ENCODE measurements at regions not wholly inside any gene's neighbourhood (a gene's known extent, or its start where the extent isn't known, plus 50 kb on each side); places are given as distances from the start of the nearest gene placed in this dataset.

DNA sequence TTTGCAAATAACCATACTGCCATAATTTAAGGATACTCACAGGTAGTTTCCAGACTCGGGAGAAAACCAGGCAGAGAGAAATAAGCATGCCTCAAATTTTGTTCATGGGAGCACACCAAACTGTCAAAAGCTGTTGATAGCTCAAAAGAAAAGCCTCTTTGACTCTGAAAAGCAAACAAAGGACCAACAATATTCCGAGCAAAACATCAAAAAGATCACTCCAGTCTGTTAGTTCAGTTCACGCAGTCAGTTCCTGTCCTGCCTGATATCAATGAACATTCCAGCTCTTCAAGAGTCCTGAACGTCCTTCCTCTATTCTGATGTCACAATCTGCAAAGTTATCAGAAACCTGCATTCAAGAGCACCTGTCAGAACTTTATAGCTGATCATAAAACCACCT is 78.7 kb downstream of the RRM2 start:
- Histone ChIP-seq H3K27me3 (ENCODE audit: control insufficient read depth, insufficient read depth, low read length, poor library complexity, severe bottlenecking) (no peaks in the 10 kb centered on the region), H3K9me3 (ENCODE audit: control insufficient read depth, low read length) (no peaks in the 10 kb centered on the region), H3K27ac (ENCODE audit: insufficient read depth, low read depth, low read length, poor library complexity, severe bottlenecking) (no peak overlapping the region), H3K36me3 (ENCODE audit: control insufficient read depth, insufficient read depth, low read length) (no peaks in the 10 kb centered on the region), H3K4me3 (ENCODE audit: insufficient read depth, low read depth, low read length) (no peak overlapping the region), H3K4me1 (ENCODE audit: control insufficient read depth, insufficient read depth, low read length) (peaks cover 13% of the 10 kb centered on the region)
- WGBS, 2 experiments: 86 to 87% methylated on average over 4 of the region's 4 CpGs

DNA sequence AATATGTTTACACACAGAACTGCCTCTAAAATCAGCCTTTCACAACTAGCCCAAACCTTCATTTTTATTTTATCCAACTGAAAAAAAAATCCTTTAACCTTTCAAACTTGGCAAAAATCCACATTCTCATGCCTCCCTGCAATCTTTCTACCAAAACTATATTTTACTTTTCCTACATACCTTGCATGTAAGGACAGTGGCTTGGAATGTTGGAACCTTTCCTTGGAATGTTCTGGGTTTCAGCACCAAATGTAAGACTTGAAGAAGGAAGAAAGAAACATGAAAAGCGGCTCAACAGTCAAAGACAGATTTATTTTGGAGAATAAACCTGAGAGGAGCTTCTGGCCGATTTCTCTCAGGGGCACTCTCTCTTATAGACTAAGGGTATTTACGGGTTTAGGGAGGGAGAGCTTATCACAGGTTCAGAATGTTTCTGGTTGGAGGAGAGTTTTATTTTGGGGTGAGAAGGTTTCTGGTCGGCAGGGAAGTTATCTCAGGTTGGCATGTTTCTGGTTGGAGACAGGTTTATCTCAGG is 79.7 kb downstream of the RRM2 start:
- H3K27ac ChIP-seq (ENCODE audit: insufficient read depth, low read depth, low read length, poor library complexity, severe bottlenecking): no peak overlapping the region
- H3K4me1 ChIP-seq (ENCODE audit: control insufficient read depth, insufficient read depth, low read length): peaks cover 13% of the 10 kb centered on the region
- no peaks in the 10 kb centered on the region for H3K9me3 ChIP-seq (ENCODE audit: control insufficient read depth, low read length)
- no peaks in the 10 kb centered on the region for H3K36me3 ChIP-seq (ENCODE audit: control insufficient read depth, insufficient read depth, low read length)
- 91 to 95% methylated on average over 4 of the region's 4 CpGs for WGBS, 2 experiments
- no peak overlapping the region for H3K4me3 ChIP-seq (ENCODE audit: insufficient read depth, low read depth, low read length)
- no peaks in the 10 kb centered on the region for H3K27me3 ChIP-seq (ENCODE audit: control insufficient read depth, insufficient read depth, low read length, poor library complexity, severe bottlenecking)

DNA sequence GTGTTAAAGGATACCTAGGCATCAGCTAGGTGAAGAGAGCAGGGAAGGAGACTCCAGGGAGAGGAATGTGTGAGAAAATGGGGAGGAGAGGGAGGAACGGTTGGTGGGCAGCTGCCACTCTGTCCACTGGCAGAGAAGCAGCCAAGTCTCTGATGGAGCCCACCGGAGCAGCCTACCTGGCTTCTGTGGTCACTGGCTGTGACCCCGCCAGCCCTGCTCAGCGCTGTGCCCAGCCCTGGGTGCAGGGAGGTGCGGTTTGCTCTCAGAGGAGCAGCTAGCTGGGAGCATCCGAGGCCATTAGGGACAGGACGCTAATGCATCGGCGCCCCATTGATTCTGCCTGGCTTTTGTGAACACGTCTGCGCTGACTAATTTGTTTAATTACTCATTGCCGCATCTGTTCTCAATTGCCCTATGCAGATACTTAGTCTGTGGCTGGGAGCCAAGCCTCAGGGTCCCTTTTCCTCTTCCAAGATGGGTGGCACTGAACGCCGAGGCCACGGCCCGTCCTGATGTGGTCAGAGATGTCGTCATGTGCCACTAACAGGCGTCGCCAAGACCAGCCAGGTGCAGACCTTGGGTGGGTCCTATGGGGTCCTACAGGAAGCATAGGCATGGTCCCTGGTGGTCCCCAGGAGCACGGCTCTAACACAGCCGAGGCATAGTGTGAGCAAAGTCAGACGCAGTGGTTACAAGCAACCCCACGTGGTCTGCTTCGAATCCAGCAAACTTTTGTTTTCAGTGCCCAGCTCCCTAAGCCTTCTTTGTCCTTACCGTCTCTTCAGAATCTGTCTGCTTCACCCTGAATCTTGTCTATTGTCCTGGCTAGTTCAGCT is 82.0 kb downstream of the RRM2 start:
- no peak overlapping the region for H3K4me3 ChIP-seq (ENCODE audit: insufficient read depth, low read depth, low read length)
- no peaks in the 10 kb centered on the region for H3K9me3 ChIP-seq (ENCODE audit: control insufficient read depth, low read length)
- peaks cover 13% of the 10 kb centered on the region for H3K4me1 ChIP-seq (ENCODE audit: control insufficient read depth, insufficient read depth, low read length)
- no peaks in the 10 kb centered on the region for H3K36me3 ChIP-seq (ENCODE audit: control insufficient read depth, insufficient read depth, low read length)
- 77 to 79% methylated on average over 25 of the region's 25 CpGs for WGBS, 2 experiments
- H3K27me3 ChIP-seq (ENCODE audit: control insufficient read depth, insufficient read depth, low read length, poor library complexity, severe bottlenecking): no peaks in the 10 kb centered on the region
- peak overlapping the region; percentile 18 for H3K27ac ChIP-seq (ENCODE audit: insufficient read depth, low read depth, low read length, poor library complexity, severe bottlenecking)

DNA sequence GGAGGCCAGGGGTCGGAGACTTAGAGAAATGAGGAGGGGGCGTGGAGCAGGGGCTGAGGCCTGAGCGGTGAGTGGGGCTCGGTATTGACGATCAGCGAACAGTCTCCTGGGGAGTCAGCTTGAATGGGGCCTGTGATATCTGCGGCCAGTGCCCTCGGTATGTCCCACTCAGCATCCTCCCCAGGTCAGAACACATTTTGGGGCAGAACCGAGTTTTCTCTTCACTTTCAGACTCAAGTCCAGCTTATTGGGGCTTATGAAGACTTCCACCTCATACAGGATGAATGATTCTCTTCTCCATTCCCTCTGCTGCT is 82.6 kb downstream of the RRM2 start:
- 59 to 62% methylated on average over 9 of the region's 9 CpGs for WGBS, 2 experiments

DNA sequence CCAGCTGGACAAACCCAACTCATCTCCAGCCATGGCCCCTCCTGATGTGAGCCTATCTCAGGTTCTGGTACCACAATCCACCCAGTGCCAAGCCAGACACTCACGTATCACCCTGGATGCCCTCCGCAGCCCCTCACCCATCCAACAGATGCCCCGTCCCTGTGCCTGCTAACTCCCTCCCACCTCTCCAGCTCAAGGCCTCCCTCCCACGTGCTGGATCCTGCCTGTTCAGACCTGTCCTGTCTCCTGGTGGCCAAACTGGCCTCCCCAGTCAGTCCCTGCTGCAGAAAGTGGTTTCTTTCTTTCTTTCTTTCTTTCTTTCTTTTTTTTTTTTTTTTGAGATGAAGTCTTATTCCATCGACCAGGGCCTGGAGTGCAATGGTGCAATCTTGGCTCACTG is 86.2 kb downstream of the RRM2 start:
- 84 to 87% methylated on average over 5 of the region's 5 CpGs for WGBS, 2 experiments
- H3K27ac ChIP-seq (ENCODE audit: insufficient read depth, low read depth, low read length, poor library complexity, severe bottlenecking): no peak overlapping the region

More for the DNA sequence above, 82.6 kb downstream of the RRM2 start:
- H3K9me3 ChIP-seq (ENCODE audit: control insufficient read depth, low read length): no peaks in the 10 kb centered on the region
- no peak overlapping the region for H3K4me3 ChIP-seq (ENCODE audit: insufficient read depth, low read depth, low read length)
- H3K4me1 ChIP-seq (ENCODE audit: control insufficient read depth, insufficient read depth, low read length): peaks cover 13% of the 10 kb centered on the region
- no peaks in the 10 kb centered on the region for H3K36me3 ChIP-seq (ENCODE audit: control insufficient read depth, insufficient read depth, low read length)
- H3K27me3 ChIP-seq (ENCODE audit: control insufficient read depth, insufficient read depth, low read length, poor library complexity, severe bottlenecking): no peaks in the 10 kb centered on the region
- peak overlapping the region; percentile 18 for H3K27ac ChIP-seq (ENCODE audit: insufficient read depth, low read depth, low read length, poor library complexity, severe bottlenecking)

DNA sequence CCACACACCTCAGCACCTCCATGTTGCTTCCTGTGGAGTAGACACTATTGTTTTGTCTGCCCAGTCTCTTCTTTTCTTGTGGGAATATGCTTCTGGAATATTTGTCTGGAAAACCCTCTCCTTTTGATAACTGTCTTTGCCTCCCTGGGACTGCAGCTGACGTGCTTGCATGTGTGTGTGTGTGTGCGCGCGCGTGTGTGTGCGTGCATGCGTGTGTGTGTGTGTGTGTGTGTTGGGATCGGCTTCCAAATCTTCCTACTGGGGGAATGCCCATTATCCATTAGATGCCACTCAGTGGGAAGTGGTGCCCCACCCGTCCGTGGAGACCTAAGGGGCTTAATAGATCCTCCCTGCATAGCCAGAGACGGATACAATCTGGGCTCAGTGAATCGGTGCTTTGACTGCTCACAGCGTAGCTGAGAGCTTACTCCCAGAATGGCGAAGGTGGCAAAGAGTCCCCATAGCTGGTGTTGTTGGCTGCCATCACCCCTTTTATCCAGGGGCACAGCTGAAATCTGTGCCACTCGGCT is 86.9 kb downstream of the RRM2 start:
- Histone ChIP-seq H3K27me3 (ENCODE audit: control insufficient read depth, insufficient read depth, low read length, poor library complexity, severe bottlenecking) (no peaks in the 10 kb centered on the region), H3K36me3 (ENCODE audit: control insufficient read depth, insufficient read depth, low read length) (no peaks in the 10 kb centered on the region), H3K4me1 (ENCODE audit: control insufficient read depth, insufficient read depth, low read length) (peaks cover 10% of the 10 kb centered on the region), H3K9me3 (ENCODE audit: control insufficient read depth, low read length) (no peaks in the 10 kb centered on the region), H3K27ac (ENCODE audit: insufficient read depth, low read depth, low read length, poor library complexity, severe bottlenecking) (no peak overlapping the region), H3K4me3 (ENCODE audit: insufficient read depth, low read depth, low read length) (no peak overlapping the region)
- 87 to 92% methylated on average over 15 of the region's 15 CpGs for WGBS, 2 experiments

More for the DNA sequence above, 86.2 kb downstream of the RRM2 start:
- H3K4me1 ChIP-seq (ENCODE audit: control insufficient read depth, insufficient read depth, low read length): peaks cover 13% of the 10 kb centered on the region
- H3K27me3 ChIP-seq (ENCODE audit: control insufficient read depth, insufficient read depth, low read length, poor library complexity, severe bottlenecking): no peaks in the 10 kb centered on the region
- H3K9me3 ChIP-seq (ENCODE audit: control insufficient read depth, low read length): no peaks in the 10 kb centered on the region
- H3K36me3 ChIP-seq (ENCODE audit: control insufficient read depth, insufficient read depth, low read length): no peaks in the 10 kb centered on the region
- H3K4me3 ChIP-seq (ENCODE audit: insufficient read depth, low read depth, low read length): no peak overlapping the region

DNA sequence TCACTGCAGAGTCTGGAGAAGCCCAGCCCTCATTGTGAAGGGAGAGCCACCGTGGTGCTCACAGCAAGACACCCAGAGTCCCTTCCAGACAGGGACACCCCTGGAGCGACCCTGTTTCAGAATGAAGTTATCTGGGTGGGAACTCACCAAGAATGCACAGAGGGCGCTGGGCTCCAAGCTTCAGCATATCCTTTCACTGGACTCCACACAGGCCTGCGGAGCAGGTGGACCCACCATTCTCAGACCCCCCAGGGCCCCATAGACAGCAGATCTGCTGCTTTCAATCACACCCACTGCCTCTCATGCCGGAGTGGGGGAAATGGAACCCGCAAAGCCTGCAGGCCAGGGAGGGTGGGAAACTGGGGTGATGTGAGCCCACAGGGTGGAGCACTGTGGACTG is 87.8 kb downstream of the RRM2 start:
- Histone ChIP-seq H3K9me3 (ENCODE audit: control insufficient read depth, low read length) (no peaks in the 10 kb centered on the region), H3K4me1 (ENCODE audit: control insufficient read depth, insufficient read depth, low read length) (peaks cover 1% of the 10 kb centered on the region), H3K4me3 (ENCODE audit: insufficient read depth, low read depth, low read length) (no peak overlapping the region), H3K36me3 (ENCODE audit: control insufficient read depth, insufficient read depth, low read length) (no peaks in the 10 kb centered on the region), H3K27me3 (ENCODE audit: control insufficient read depth, insufficient read depth, low read length, poor library complexity, severe bottlenecking) (no peaks in the 10 kb centered on the region), H3K27ac (ENCODE audit: insufficient read depth, low read depth, low read length, poor library complexity, severe bottlenecking) (no peak overlapping the region)
- WGBS, 2 experiments: 95 to 97% methylated on average over 6 of the region's 6 CpGs

DNA sequence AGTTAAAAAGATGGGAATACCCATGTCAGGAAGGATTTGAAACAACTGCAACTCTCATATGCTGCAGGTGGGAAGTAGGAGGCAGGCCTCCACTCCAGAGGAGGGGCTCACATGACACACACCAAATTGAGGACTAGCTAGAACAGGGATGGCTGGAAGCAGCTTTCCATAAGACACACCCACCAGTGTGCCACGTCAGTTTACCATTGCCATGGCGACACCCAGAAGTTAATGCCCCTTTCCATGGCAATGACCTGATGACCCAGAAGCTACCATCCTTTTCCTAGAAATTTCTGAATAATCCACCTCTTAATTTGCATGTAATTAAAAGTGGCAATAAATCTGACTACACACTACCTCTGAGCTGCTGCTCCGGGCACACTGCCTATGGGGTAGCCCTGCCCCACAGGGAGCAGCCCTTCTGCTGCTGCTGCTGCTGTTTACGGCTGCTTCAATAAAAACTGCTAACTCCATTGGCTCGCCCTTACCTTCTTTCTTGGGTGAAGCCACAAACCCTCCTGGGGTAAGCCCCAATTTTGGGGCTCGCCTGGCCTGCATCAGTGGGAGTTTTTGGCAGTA is 89.4 kb downstream of the RRM2 start:
- H3K4me1 ChIP-seq (ENCODE audit: control insufficient read depth, insufficient read depth, low read length): peaks cover 7% of the 10 kb centered on the region
- no peaks in the 10 kb centered on the region for H3K9me3 ChIP-seq (ENCODE audit: control insufficient read depth, low read length)
- H3K36me3 ChIP-seq (ENCODE audit: control insufficient read depth, insufficient read depth, low read length): no peaks in the 10 kb centered on the region
- 91 to 94% methylated on average over 6 of the region's 6 CpGs for WGBS, 2 experiments
- H3K27me3 ChIP-seq (ENCODE audit: control insufficient read depth, insufficient read depth, low read length, poor library complexity, severe bottlenecking): no peaks in the 10 kb centered on the region
- H3K4me3 ChIP-seq (ENCODE audit: insufficient read depth, low read depth, low read length): no peak overlapping the region
- no peak overlapping the region for H3K27ac ChIP-seq (ENCODE audit: insufficient read depth, low read depth, low read length, poor library complexity, severe bottlenecking)

DNA sequence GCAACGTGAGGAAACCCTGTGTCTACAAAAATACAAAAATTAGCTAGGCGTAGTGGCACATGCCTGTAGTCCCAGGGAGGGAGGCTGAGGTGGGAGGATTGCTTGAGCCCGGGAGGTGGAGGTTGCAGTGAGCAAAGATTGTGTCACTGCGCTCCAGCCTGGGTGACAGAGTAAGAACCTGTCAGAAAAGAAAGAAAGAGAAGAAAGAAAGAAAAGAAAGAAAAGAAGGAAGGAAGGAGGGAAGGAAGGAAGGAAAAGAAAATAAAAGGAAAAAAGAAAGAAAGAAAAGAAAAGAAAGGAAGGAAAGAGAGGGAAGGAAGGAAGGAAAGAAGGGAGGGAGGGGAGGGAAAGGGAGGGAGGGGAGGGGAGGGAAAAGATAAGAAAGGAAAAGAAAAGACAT is 89.9 kb upstream of the HPCAL1 start:
- Histone ChIP-seq H3K27ac (ENCODE audit: insufficient read depth, low read depth, low read length, poor library complexity, severe bottlenecking) (no peak overlapping the region), H3K27me3 (ENCODE audit: control insufficient read depth, insufficient read depth, low read length, poor library complexity, severe bottlenecking) (no peaks in the 10 kb centered on the region), H3K36me3 (ENCODE audit: control insufficient read depth, insufficient read depth, low read length) (no peaks in the 10 kb centered on the region), H3K4me1 (ENCODE audit: control insufficient read depth, insufficient read depth, low read length) (peaks cover 14% of the 10 kb centered on the region), H3K9me3 (ENCODE audit: control insufficient read depth, low read length) (no peaks in the 10 kb centered on the region), H3K4me3 (ENCODE audit: insufficient read depth, low read depth, low read length) (no peak overlapping the region)
- 91 to 93% methylated on average over 4 of the region's 4 CpGs for WGBS, 2 experiments

DNA sequence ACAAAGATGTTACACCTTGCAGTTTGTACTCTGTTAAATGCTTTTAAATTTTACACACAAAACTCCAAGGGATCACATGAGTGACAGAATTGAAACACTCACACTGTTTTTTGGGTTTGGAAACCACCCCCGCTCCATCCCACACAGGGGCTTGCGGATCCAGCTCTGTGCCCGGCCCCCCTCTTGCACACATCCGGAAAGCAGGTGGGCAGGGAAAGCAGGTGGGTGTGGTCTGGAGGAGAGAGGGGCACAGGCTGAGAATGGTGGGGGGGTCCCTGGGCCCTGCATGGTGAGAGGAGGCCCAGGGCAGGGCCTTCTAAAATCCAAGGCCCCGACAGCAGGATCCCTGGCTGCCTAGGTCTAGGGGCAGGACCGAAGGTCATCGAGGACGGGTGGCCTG is 88.5 kb upstream of the HPCAL1 start:
- no peak overlapping the region for H3K4me3 ChIP-seq (ENCODE audit: insufficient read depth, low read depth, low read length)
- WGBS, 2 experiments: 87 to 91% methylated on average over 8 of the region's 8 CpGs
- H3K27me3 ChIP-seq (ENCODE audit: control insufficient read depth, insufficient read depth, low read length, poor library complexity, severe bottlenecking): no peaks in the 10 kb centered on the region
- H3K36me3 ChIP-seq (ENCODE audit: control insufficient read depth, insufficient read depth, low read length): no peaks in the 10 kb centered on the region
- H3K27ac ChIP-seq (ENCODE audit: insufficient read depth, low read depth, low read length, poor library complexity, severe bottlenecking): no peak overlapping the region
- no peaks in the 10 kb centered on the region for H3K9me3 ChIP-seq (ENCODE audit: control insufficient read depth, low read length)
- H3K4me1 ChIP-seq (ENCODE audit: control insufficient read depth, insufficient read depth, low read length): peaks cover 14% of the 10 kb centered on the region
